ENCODE measurements at regions not wholly inside any gene's neighbourhood (a gene's known extent, or its start where the extent isn't known, plus 50 kb on each side); places are given as distances from the start of the nearest gene placed in this dataset.

DNA sequence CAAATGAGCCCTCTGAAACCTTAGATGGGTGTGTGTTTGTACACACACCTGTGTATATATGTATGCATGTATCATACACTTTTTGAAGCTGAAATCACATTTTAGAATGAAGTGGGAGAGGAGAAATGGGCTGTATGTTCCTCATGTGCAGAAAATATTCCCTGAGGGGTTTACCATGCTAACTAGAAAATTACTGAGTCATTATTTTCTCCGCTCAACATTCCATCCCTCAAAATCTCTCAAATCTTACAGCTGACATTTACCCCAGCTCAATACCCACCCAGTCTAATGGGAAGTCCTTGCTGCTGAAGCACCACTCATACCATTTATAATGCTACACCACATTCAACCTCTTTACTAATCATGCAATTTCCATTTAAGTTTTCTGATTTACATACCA, 138.6 kb downstream of the P2RY1 start:
- H3K4me3 ChIP-seq: no peak overlapping the region
- no peaks in the 10 kb centered on the region for H3K27me3 ChIP-seq
- H3K27ac ChIP-seq: no peak overlapping the region
- TF ChIP-seq, protein P1, sequence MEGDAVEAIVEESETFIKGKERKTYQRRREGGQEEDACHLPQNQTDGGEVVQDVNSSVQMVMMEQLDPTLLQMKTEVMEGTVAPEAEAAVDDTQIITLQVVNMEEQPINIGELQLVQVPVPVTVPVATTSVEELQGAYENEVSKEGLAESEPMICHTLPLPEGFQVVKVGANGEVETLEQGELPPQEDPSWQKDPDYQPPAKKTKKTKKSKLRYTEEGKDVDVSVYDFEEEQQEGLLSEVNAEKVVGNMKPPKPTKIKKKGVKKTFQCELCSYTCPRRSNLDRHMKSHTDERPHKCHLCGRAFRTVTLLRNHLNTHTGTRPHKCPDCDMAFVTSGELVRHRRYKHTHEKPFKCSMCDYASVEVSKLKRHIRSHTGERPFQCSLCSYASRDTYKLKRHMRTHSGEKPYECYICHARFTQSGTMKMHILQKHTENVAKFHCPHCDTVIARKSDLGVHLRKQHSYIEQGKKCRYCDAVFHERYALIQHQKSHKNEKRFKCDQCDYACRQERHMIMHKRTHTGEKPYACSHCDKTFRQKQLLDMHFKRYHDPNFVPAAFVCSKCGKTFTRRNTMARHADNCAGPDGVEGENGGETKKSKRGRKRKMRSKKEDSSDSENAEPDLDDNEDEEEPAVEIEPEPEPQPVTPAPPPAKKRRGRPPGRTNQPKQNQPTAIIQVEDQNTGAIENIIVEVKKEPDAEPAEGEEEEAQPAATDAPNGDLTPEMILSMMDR (IDR thresholded peaks at IDR 0.05): no peak
- intact Hi-C loops (cut with DNase I; ENCODE audit: low total_unique reads): no loop called here
- H3K4me1 ChIP-seq: no peaks in the 10 kb centered on the region
- no peaks in the 10 kb centered on the region for H3K9me3 ChIP-seq
- DNase-seq: no peak
- H3K36me3 ChIP-seq: no peaks in the 10 kb centered on the region

DNA sequence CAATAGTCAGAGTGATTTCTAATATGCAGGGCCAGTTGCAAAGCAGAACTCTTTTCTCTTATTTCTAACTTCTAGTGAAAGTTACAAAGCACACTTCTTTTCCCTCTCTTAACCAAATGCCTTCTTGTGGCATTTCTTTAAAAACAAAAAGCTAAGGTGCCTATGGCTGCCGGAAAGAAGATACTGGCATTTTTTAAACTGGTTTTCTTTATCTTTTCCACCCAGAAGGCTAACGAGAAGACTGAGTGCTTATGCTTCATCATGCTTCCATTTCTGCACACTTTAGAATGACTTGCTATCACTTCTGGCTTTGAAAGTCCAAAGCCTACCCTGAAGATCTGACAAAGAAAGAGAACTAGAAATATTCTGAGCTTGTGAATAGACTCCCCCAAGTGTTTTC, 141.3 kb downstream of the P2RY1 start:
- DNase-seq: no peak
- H3K27ac ChIP-seq: no peak overlapping the region
- no peaks in the 10 kb centered on the region for H3K4me1 ChIP-seq
- no peaks in the 10 kb centered on the region for H3K9me3 ChIP-seq
- no peaks in the 10 kb centered on the region for H3K27me3 ChIP-seq
- intact Hi-C loops (cut with DNase I; ENCODE audit: low total_unique reads): no loop called here
- H3K36me3 ChIP-seq: no peaks in the 10 kb centered on the region
- H3K4me3 ChIP-seq: no peak overlapping the region
- TF ChIP-seq, protein P1 (IDR thresholded peaks at IDR 0.05): no peak

DNA sequence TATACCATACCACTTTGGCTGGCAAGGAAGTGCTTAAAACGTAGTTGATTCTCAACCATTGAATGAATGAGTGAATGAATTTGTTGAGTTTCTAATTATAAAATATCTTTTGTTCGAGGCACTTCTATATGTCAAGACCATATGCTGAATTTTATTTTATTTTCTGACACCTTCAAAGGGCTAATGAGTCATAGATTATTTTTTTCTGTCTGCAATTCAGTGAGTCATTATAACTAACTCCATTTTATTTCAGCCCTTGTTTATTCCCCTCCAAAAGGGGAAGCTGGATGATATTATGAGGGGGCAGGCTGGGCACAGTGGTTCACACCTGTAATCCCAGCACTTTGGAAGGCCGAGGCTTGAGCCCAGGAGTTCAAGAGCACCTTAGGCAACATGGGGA, 142.4 kb downstream of the P2RY1 start:
- Histone ChIP-seq H3K4me1 (no peaks in the 10 kb centered on the region), H3K36me3 (no peaks in the 10 kb centered on the region), H3K9me3 (no peaks in the 10 kb centered on the region), H3K27me3 (no peaks in the 10 kb centered on the region), H3K4me3 (no peak overlapping the region), H3K27ac (no peak overlapping the region)
- intact Hi-C loops (cut with DNase I; ENCODE audit: low total_unique reads): no loop called here
- DNase-seq: no peak
- TF ChIP-seq, protein P1 (IDR thresholded peaks at IDR 0.05): no peak

DNA sequence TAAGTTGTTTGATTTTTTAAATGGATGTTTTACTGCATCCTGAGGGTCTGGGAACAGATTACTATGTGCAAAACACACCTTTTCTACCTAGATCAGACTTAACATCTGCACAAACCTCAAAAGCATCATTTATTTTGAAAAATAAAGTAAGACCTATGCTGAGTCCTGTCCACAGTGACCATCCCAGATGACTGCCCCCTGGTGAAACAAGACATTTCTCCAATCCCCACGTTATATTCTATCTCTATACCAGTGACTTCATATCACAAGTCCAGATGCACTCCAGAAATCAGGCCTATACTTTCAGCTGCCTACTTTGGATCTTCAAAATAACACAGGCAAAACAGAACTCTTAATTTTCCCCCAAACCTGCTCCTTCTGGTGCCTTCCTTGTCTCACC, 143.2 kb downstream of the P2RY1 start:
- Histone ChIP-seq H3K27ac (no peak overlapping the region), H3K4me1 (no peaks in the 10 kb centered on the region), H3K4me3 (no peak overlapping the region), H3K27me3 (no peaks in the 10 kb centered on the region), H3K36me3 (no peaks in the 10 kb centered on the region), H3K9me3 (no peaks in the 10 kb centered on the region)
- intact Hi-C loops (cut with DNase I; ENCODE audit: low total_unique reads): no loop called here
- TF ChIP-seq, protein P1 (IDR thresholded peaks at IDR 0.05): no peak
- DNase-seq: no peak

DNA sequence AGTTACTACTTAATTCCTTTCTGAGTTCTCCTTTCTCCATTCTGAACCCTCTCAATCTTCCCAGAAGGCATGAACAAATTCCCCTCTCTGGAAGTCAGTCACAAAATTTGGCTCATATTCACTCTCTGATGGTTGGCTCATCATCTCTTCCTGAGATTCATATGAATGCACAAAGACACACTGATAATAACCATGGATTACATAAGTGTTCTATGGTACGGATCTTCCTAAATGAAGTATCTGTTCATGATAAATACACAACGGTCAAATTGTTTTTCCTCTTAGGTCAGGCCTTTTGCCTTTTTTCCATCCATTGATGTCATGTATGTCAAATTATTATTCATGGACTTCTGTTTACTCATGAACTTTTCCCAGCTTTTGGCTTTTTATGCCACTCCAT, 162.6 kb downstream of the P2RY1 start:
- no peak overlapping the region for H3K4me3 ChIP-seq
- TF ChIP-seq, protein P1 (IDR thresholded peaks at IDR 0.05): no peak
- H3K27me3 ChIP-seq: no peaks in the 10 kb centered on the region
- H3K27ac ChIP-seq: no peak overlapping the region
- no peaks in the 10 kb centered on the region for H3K4me1 ChIP-seq
- DNase-seq: no peak
- no peaks in the 10 kb centered on the region for H3K9me3 ChIP-seq
- intact Hi-C loops (cut with DNase I; ENCODE audit: low total_unique reads): no loop called here
- no peaks in the 10 kb centered on the region for H3K36me3 ChIP-seq

DNA sequence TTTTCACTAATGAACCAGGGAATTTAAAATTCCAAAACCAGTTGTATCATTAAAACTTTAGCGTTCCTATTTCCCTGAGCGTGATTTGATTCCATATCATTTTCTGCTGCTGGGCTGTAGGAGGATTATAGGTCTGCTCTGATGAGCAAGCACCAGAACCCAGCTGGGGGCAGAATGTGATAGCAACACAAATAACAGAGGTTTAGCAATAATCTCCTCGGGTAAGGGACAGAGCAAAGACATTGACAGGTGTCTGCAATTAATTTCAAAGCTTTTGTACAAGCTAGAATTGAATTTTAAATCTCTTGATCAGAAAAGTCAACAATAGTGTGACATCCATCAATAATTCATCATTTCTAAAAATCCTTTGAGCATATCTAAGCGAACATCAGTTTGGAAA, 163.4 kb upstream of the RAP2B start:
- TF ChIP-seq, protein P1 (IDR thresholded peaks at IDR 0.05): no peak
- no peak overlapping the region for H3K27ac ChIP-seq
- H3K4me3 ChIP-seq: no peak overlapping the region
- no peaks in the 10 kb centered on the region for H3K4me1 ChIP-seq
- intact Hi-C loops (cut with DNase I; ENCODE audit: low total_unique reads): no loop called here
- no peaks in the 10 kb centered on the region for H3K36me3 ChIP-seq
- H3K9me3 ChIP-seq: no peaks in the 10 kb centered on the region
- DNase-seq: no peak
- no peaks in the 10 kb centered on the region for H3K27me3 ChIP-seq

All from tibial artery (tissue), 4 donors.